Naive B cell (primary cell): ENCODE measurements at regions not wholly inside any gene's neighbourhood (a gene's known extent, or its start where the extent isn't known, plus 50 kb on each side); places are given as distances from the start of the nearest gene placed in this dataset.

Experiments
- ATAC-seq, 2 donors: fragments of 150-1000 bp; cut with Tn5 transposase; 2 replicates each; pipeline ENCODE4 v1.10.0; 2021; ENCODE audit warnings: low read depth in 2 of 2, mild to moderate bottlenecking in 2 of 2, moderate library complexity in 2 of 2
- DNase-seq: peaks from one replicate; pipeline ENCODE4 v3.0.0; 2022
- H3K27ac Mint-ChIP-seq, 6 donors: one replicate each; pipeline ENCODE4 v1.8.0; 2020 to 2022; ENCODE audit warnings: mild to moderate bottlenecking in 6 of 6, mixed read lengths in 6 of 6, moderate library complexity in 5 of 6, inconsistent platforms in 2 of 6
- H3K27me3 Mint-ChIP-seq, 3 donors: one replicate each; pipeline ENCODE4 v1.8.0; 2021 to 2022; ENCODE audit warnings: mixed read lengths in 3 of 3, mild to moderate bottlenecking in 1 of 3
- H3K36me3 Mint-ChIP-seq, 2 donors: one replicate each; pipeline ENCODE4 v1.8.0; 2020 to 2022; ENCODE audit warnings: mixed read lengths in 2 of 2, inconsistent platforms in 1 of 2, mild to moderate bottlenecking in 1 of 2
- H3K4me1 Mint-ChIP-seq, 3 donors: one replicate each; pipeline ENCODE4 v1.8.0; 2020 to 2022; ENCODE audit warnings: mixed read lengths in 3 of 3, inconsistent platforms in 1 of 3, mild to moderate bottlenecking in 1 of 3, moderate library complexity in 1 of 3
- H3K4me3 Mint-ChIP-seq, 8 donors: one replicate each; pipeline ENCODE4 v1.8.0; 2020 to 2022; ENCODE audit warnings: mild to moderate bottlenecking in 8 of 8, mixed read lengths in 8 of 8, moderate library complexity in 8 of 8, inconsistent platforms in 2 of 8
- H3K9me3 Mint-ChIP-seq, 7 donors: one replicate each; pipeline ENCODE4 v1.8.0; 2020 to 2022; ENCODE audit warnings: mixed read lengths in 7 of 7, mild to moderate bottlenecking in 5 of 7, inconsistent platforms in 2 of 7, moderate library complexity in 1 of 7

GRCh38 chr1:177825276-177825901 lies 144.5 kb downstream of the SEC16B start:
- Mint-ChIP-seq H3K27ac (no peak overlapping the region), H3K27me3 (peaks cover 0 to 8% (median 8%) of the 10 kb centered on the region in 3 donors), H3K9me3 (peaks cover 0 to 14% (median 6%) of the 10 kb centered on the region in 7 donors), H3K4me3 (no peak overlapping the region), H3K36me3 (no peaks in the 10 kb centered on the region), H3K4me1 (no peaks in the 10 kb centered on the region)
- DNase-seq: no peak
- no peak for ATAC-seq

GRCh38 chr1:177824508-177824982 lies 145.3 kb downstream of the SEC16B start:
- H3K9me3 Mint-ChIP-seq: peaks cover 0 to 14% (median 6%) of the 10 kb centered on the region in 7 donors
- H3K4me3 Mint-ChIP-seq: no peak overlapping the region
- H3K4me1 Mint-ChIP-seq: no peaks in the 10 kb centered on the region
- ATAC-seq: no peak
- H3K27me3 Mint-ChIP-seq: peaks cover 0 to 9% (median 8%) of the 10 kb centered on the region in 3 donors
- H3K36me3 Mint-ChIP-seq: no peaks in the 10 kb centered on the region
- no peak for DNase-seq
- H3K27ac Mint-ChIP-seq: no peak overlapping the region

- no peak for DNase-seq
- H3K36me3 Mint-ChIP-seq: peaks cover 0 to 8% of the 10 kb centered on the region in 2 donors
- no peaks in the 10 kb centered on the region for H3K4me1 Mint-ChIP-seq
- no peak for ATAC-seq
- H3K27me3 Mint-ChIP-seq: peaks cover 5 to 9% (median 8%) of the 10 kb centered on the region in 3 donors
- H3K9me3 Mint-ChIP-seq: peaks cover 5 to 39% (median 20%) of the 10 kb centered on the region in 7 donors
- no peak overlapping the region for H3K4me3 Mint-ChIP-seq
- no peak overlapping the region for H3K27ac Mint-ChIP-seq
These were observed 149.6 kb downstream of the SEC16B start for GRCh38 chr1:177820213-177820612.

GRCh38 chr1:177817937-177818875 lies 151.7 kb downstream of the SEC16B start:
- Mint-ChIP-seq H3K4me3 (no peak overlapping the region), H3K9me3 (peaks cover 5 to 46% (median 22%) of the 10 kb centered on the region in 7 donors), H3K27ac (no peak overlapping the region), H3K27me3 (peaks cover 5 to 9% (median 8%) of the 10 kb centered on the region in 3 donors), H3K36me3 (peaks cover 0 to 11% of the 10 kb centered on the region in 2 donors), H3K4me1 (no peaks in the 10 kb centered on the region)
- no peak for DNase-seq
- ATAC-seq: no peak

GRCh38 chr1:177812650-177813049 lies 157.2 kb downstream of the SEC16B start:
- H3K27ac Mint-ChIP-seq: no peak overlapping the region
- ATAC-seq (no peak), DNase-seq (no peak)
- no peaks in the 10 kb centered on the region for H3K4me1 Mint-ChIP-seq
- H3K27me3 Mint-ChIP-seq: peaks cover 0 to 5% (median 0%) of the 10 kb centered on the region in 3 donors
- peaks cover 12 to 40% (median 22%) of the 10 kb centered on the region in 7 donors for H3K9me3 Mint-ChIP-seq
- peaks cover 0 to 11% of the 10 kb centered on the region in 2 donors for H3K36me3 Mint-ChIP-seq
- peak overlapping the region in 1 of 8 donors; percentile 37 for H3K4me3 Mint-ChIP-seq

- Mint-ChIP-seq H3K4me3 (no peak overlapping the region), H3K4me1 (no peaks in the 10 kb centered on the region), H3K36me3 (peaks cover 0 to 11% of the 10 kb centered on the region in 2 donors), H3K9me3 (peaks cover 12 to 35% (median 20%) of the 10 kb centered on the region in 7 donors), H3K27ac (no peak overlapping the region), H3K27me3 (peaks cover 0 to 5% (median 0%) of the 10 kb centered on the region in 3 donors)
- no peak for ATAC-seq
- DNase-seq: no peak
These were observed 157.7 kb downstream of the SEC16B start for GRCh38 chr1:177812144-177812543.

- no peak overlapping the region for H3K4me3 Mint-ChIP-seq
- H3K9me3 Mint-ChIP-seq: peaks cover 9 to 28% (median 18%) of the 10 kb centered on the region in 7 donors
- DNase-seq (no peak), ATAC-seq (no peak)
- H3K36me3 Mint-ChIP-seq: peaks cover 0 to 11% of the 10 kb centered on the region in 2 donors
- H3K4me1 Mint-ChIP-seq: no peaks in the 10 kb centered on the region
- H3K27me3 Mint-ChIP-seq: peaks cover 0 to 5% (median 0%) of the 10 kb centered on the region in 3 donors
- H3K27ac Mint-ChIP-seq: no peak overlapping the region
These were observed 158.4 kb downstream of the SEC16B start for GRCh38 chr1:177811429-177811828.

GRCh38 chr1:177809819-177810218 lies 160.0 kb downstream of the SEC16B start:
- no peak overlapping the region for H3K4me3 Mint-ChIP-seq
- H3K27me3 Mint-ChIP-seq: no peaks in the 10 kb centered on the region
- DNase-seq: no peak
- peaks cover 4 to 20% (median 15%) of the 10 kb centered on the region in 7 donors for H3K9me3 Mint-ChIP-seq
- no peak for ATAC-seq
- H3K4me1 Mint-ChIP-seq: no peaks in the 10 kb centered on the region
- H3K27ac Mint-ChIP-seq: no peak overlapping the region
- no peaks in the 10 kb centered on the region for H3K36me3 Mint-ChIP-seq

GRCh38 chr1:177802304-177802703 lies 167.6 kb downstream of the SEC16B start:
- Mint-ChIP-seq H3K4me3 (no peak overlapping the region), H3K4me1 (no peaks in the 10 kb centered on the region), H3K27ac (peak overlapping the region in 1 of 6 donors; percentile 61), H3K36me3 (no peaks in the 10 kb centered on the region), H3K27me3 (no peaks in the 10 kb centered on the region), H3K9me3 (peaks cover 10 to 24% (median 14%) of the 10 kb centered on the region in 7 donors)
- no peak for ATAC-seq
- no peak for DNase-seq

GRCh38 chr1:177801790-177802189 lies 168.1 kb downstream of the SEC16B start:
- ATAC-seq: no peak
- H3K27me3 Mint-ChIP-seq: peaks cover 0 to 4% (median 0%) of the 10 kb centered on the region in 3 donors
- H3K9me3 Mint-ChIP-seq: peaks cover 10 to 24% (median 16%) of the 10 kb centered on the region in 7 donors
- DNase-seq: no peak
- H3K4me3 Mint-ChIP-seq: no peak overlapping the region
- H3K36me3 Mint-ChIP-seq: no peaks in the 10 kb centered on the region
- H3K27ac Mint-ChIP-seq: no peak overlapping the region
- H3K4me1 Mint-ChIP-seq: no peaks in the 10 kb centered on the region

GRCh38 chr1:177800400-177801088 lies 169.3 kb downstream of the SEC16B start:
- Mint-ChIP-seq H3K9me3 (peaks cover 10 to 20% (median 13%) of the 10 kb centered on the region in 7 donors), H3K36me3 (no peaks in the 10 kb centered on the region), H3K4me1 (no peaks in the 10 kb centered on the region), H3K4me3 (no peak overlapping the region), H3K27me3 (peaks cover 0 to 7% (median 0%) of the 10 kb centered on the region in 3 donors), H3K27ac (no peak overlapping the region)
- DNase-seq (no peak), ATAC-seq (no peak)

- Mint-ChIP-seq H3K27me3 (peaks cover 0 to 9% (median 0%) of the 10 kb centered on the region in 3 donors), H3K36me3 (no peaks in the 10 kb centered on the region), H3K9me3 (peaks cover 8 to 18% (median 11%) of the 10 kb centered on the region in 7 donors), H3K27ac (no peak overlapping the region), H3K4me3 (no peak overlapping the region), H3K4me1 (no peaks in the 10 kb centered on the region)
- no peak for ATAC-seq
- no peak for DNase-seq
These were observed 170.1 kb downstream of the SEC16B start for GRCh38 chr1:177799746-177800145.

- Mint-ChIP-seq H3K27me3 (peaks cover 0 to 9% (median 0%) of the 10 kb centered on the region in 3 donors), H3K36me3 (no peaks in the 10 kb centered on the region), H3K9me3 (peaks cover 0 to 9% (median 6%) of the 10 kb centered on the region in 7 donors), H3K4me1 (no peaks in the 10 kb centered on the region), H3K4me3 (no peak overlapping the region), H3K27ac (no peak overlapping the region)
- DNase-seq: no peak
- ATAC-seq: no peak
These were observed 171.2 kb downstream of the SEC16B start for GRCh38 chr1:177798614-177799013.
